ENCODE measurements at regions not wholly inside any gene's neighbourhood (a gene's known extent, or its start where the extent isn't known, plus 50 kb on each side); places are given as distances from the start of the nearest gene placed in this dataset.

- TF ChIP-seq CTCF (IDR thresholded peaks at IDR 0.05): no peak
- DNase-seq (no peak), ATAC-seq (no peak), FAIRE-seq (no peak)
- 76 to 94% methylated on average over 1 of the region's 1 CpG for WGBS, 2 donors
- no peaks in the 10 kb centered on the region for H3K9me3 ChIP-seq
- H3K27me3 ChIP-seq: peaks cover 0 to 3% (median 0%) of the 10 kb centered on the region in 4 donors
- intact Hi-C loops (cut with DNase I): no loop called here
- no peaks in the 10 kb centered on the region for H3K36me3 ChIP-seq
- H3K4me1 ChIP-seq: no peaks in the 10 kb centered on the region
- H3K4me3 ChIP-seq: no peak overlapping the region
- no peak overlapping the region for H3K27ac ChIP-seq
Observed at GRCh38 chr14:54038724-54039123, 82.1 kb upstream of the BMP4 start.

- Histone ChIP-seq H3K36me3 (no peaks in the 10 kb centered on the region), H3K27ac (no peak overlapping the region), H3K4me3 (no peak overlapping the region), H3K27me3 (peaks cover 0 to 3% (median 0%) of the 10 kb centered on the region in 4 donors), H3K4me1 (no peaks in the 10 kb centered on the region), H3K9me3 (no peaks in the 10 kb centered on the region)
- no peak for TF ChIP-seq CTCF (IDR thresholded peaks at IDR 0.05)
- DNase-seq (no peak), FAIRE-seq (no peak), ATAC-seq (no peak)
- WGBS, 2 donors: 51 to 74% methylated on average over 2 of the region's 2 CpGs
- intact Hi-C loops (cut with DNase I): no loop called here
Observed at GRCh38 chr14:54039311-54039710, 82.7 kb upstream of the BMP4 start.

- no peak overlapping the region for H3K4me3 ChIP-seq
- H3K4me1 ChIP-seq: no peaks in the 10 kb centered on the region
- H3K27me3 ChIP-seq: no peaks in the 10 kb centered on the region
- intact Hi-C loops (cut with DNase I): no loop called here
- DNase-seq: no peak
- H3K27ac ChIP-seq: no peak overlapping the region
- H3K9me3 ChIP-seq: no peaks in the 10 kb centered on the region
- ATAC-seq: no peak
- no peak for FAIRE-seq
- TF ChIP-seq CTCF (IDR thresholded peaks at IDR 0.05): no peak
- no peaks in the 10 kb centered on the region for H3K36me3 ChIP-seq
Observed at GRCh38 chr14:54040846-54041245, 84.2 kb upstream of the BMP4 start.

GRCh38 chr14:54046250-54046649 is 89.6 kb upstream of the BMP4 start:
- H3K9me3 ChIP-seq: no peaks in the 10 kb centered on the region
- no peak overlapping the region for H3K27ac ChIP-seq
- no peak for FAIRE-seq
- WGBS, 2 donors: 28 to 39% methylated on average over 3 of the region's 3 CpGs
- ATAC-seq: no peak
- DNase-seq: no peak
- TF ChIP-seq CTCF (IDR thresholded peaks at IDR 0.05): no peak
- no peak overlapping the region for H3K4me3 ChIP-seq
- H3K36me3 ChIP-seq: no peaks in the 10 kb centered on the region
- H3K4me1 ChIP-seq: no peaks in the 10 kb centered on the region
- intact Hi-C loops (cut with DNase I): no loop called here
- H3K27me3 ChIP-seq: no peaks in the 10 kb centered on the region

- H3K27ac ChIP-seq: no peak overlapping the region
- no peaks in the 10 kb centered on the region for H3K36me3 ChIP-seq
- no peaks in the 10 kb centered on the region for H3K9me3 ChIP-seq
- DNase-seq (no peak), FAIRE-seq (no peak), ATAC-seq (no peak)
- H3K27me3 ChIP-seq: no peaks in the 10 kb centered on the region
- H3K4me1 ChIP-seq: no peaks in the 10 kb centered on the region
- H3K4me3 ChIP-seq: no peak overlapping the region
- no peak for TF ChIP-seq CTCF (IDR thresholded peaks at IDR 0.05)
- WGBS, 2 donors: 51 to 73% methylated on average over 5 of the region's 5 CpGs
- intact Hi-C loops (cut with DNase I): no loop called here
Observed at GRCh38 chr14:54047645-54048308, 91.2 kb upstream of the BMP4 start.
